Activated T-helper 17 cell treated with anti-CD3 and anti-CD28 coated beads, Interleukin-2, amount 50 U/mL, for 72 hours (primary cell): ENCODE measurements at regions not wholly inside any gene's neighbourhood (a gene's known extent, or its start where the extent isn't known, plus 50 kb on each side); places are given as distances from the start of the nearest gene placed in this dataset.
"Not testable (repeated sequence)": the region's sequence is repeated elsewhere in the genome, so short reads cannot be mapped to it uniquely, and the experiment has no call there.

Experiments used
- ATAC-seq: fragments of 150-1000 bp; cut with Tn5 transposase; replicated peaks from 2 replicates; pipeline ENCODE4 v1.10.0; 2021; ENCODE audit warnings: mild to moderate bottlenecking, moderate library complexity
- H3K27ac Mint-ChIP-seq: one replicate; pipeline ENCODE4 v1.8.0; 2022; ENCODE audit warnings: mixed read lengths
- H3K27me3 Mint-ChIP-seq: one replicate; pipeline ENCODE4 v1.8.0; 2022; ENCODE audit warnings: mixed read lengths
- H3K36me3 Mint-ChIP-seq: one replicate; pipeline ENCODE4 v1.8.0; 2022; ENCODE audit warnings: low read depth, mild to moderate bottlenecking, mixed read lengths
- H3K4me1 Mint-ChIP-seq: one replicate; pipeline ENCODE4 v1.8.0; 2022; ENCODE audit warnings: mixed read lengths
- H3K4me3 Mint-ChIP-seq: one replicate; pipeline ENCODE4 v1.8.0; 2022; ENCODE audit warnings: mild to moderate bottlenecking, mixed read lengths
- H3K9me3 Mint-ChIP-seq: one replicate; pipeline ENCODE4 v1.8.0; 2022; ENCODE audit warnings: mixed read lengths

DNA sequence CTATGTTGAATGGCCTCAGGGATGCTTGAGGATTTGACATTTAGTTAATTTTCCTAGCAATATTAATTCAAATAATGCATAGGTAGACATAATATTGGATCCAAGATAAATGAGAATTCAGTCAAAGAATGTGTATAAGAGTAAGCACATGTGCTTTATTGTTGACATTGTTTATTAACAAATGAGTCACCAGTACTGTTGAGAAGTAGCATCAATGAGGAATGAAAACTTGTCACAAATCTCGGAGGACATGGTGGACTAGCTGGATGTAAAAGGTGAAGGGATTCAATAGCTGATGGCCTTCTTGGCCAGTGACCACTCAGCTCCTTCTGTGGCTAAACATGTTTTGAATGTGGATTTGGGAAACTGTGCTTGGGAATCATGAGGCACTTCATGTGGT is 1137.0 kb downstream of the HACE1 start:
- Mint-ChIP-seq H3K27ac (no peak overlapping the region), H3K9me3 (no peaks in the 10 kb centered on the region), H3K4me3 (no peak overlapping the region), H3K4me1 (no peaks in the 10 kb centered on the region), H3K27me3 (no peaks in the 10 kb centered on the region), H3K36me3 (no peaks in the 10 kb centered on the region)
- no peak for ATAC-seq

- no peaks in the 10 kb centered on the region for H3K36me3 Mint-ChIP-seq
- no peaks in the 10 kb centered on the region for H3K4me1 Mint-ChIP-seq
- no peaks in the 10 kb centered on the region for H3K9me3 Mint-ChIP-seq
- H3K4me3 Mint-ChIP-seq: no peak overlapping the region
- no peaks in the 10 kb centered on the region for H3K27me3 Mint-ChIP-seq
- H3K27ac Mint-ChIP-seq: no peak overlapping the region
- ATAC-seq: no peak
These were observed 1137.8 kb downstream of the HACE1 start for GRCh38 chr6:103721923-103722322.

- Mint-ChIP-seq H3K4me3 (no peak overlapping the region), H3K36me3 (no peaks in the 10 kb centered on the region), H3K9me3 (no peaks in the 10 kb centered on the region), H3K27me3 (no peaks in the 10 kb centered on the region), H3K4me1 (no peaks in the 10 kb centered on the region), H3K27ac (no peak overlapping the region)
- ATAC-seq: no peak
These were observed 1139.3 kb downstream of the HACE1 start for GRCh38 chr6:103720393-103720792.

- no peak overlapping the region for H3K27ac Mint-ChIP-seq
- no peaks in the 10 kb centered on the region for H3K4me1 Mint-ChIP-seq
- H3K9me3 Mint-ChIP-seq: no peaks in the 10 kb centered on the region
- no peaks in the 10 kb centered on the region for H3K27me3 Mint-ChIP-seq
- ATAC-seq: no peak
- H3K4me3 Mint-ChIP-seq: no peak overlapping the region
- H3K36me3 Mint-ChIP-seq: no peaks in the 10 kb centered on the region
These were observed 1140.2 kb downstream of the HACE1 start for GRCh38 chr6:103719545-103719944.

DNA sequence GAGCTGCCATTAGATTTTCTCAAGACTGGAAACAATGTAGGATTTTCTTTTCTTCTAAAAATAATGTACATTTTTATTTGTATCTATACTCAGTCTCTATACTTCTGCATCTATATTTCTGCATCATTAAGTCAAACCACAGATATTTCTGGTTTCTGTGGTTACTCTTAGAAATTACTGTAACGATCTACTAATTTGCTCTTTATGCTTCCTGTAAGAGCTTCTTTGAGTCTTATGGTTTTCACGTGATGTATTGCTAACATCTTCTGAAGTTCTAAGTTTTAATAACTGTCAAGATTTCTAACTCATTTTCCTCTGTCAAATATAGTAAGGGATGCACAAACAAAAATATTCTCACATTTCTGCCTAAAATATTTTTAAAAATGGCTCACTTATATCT is 1144.5 kb downstream of the HACE1 start:
- no peak for ATAC-seq
- no peaks in the 10 kb centered on the region for H3K36me3 Mint-ChIP-seq
- H3K4me1 Mint-ChIP-seq: no peaks in the 10 kb centered on the region
- H3K27ac Mint-ChIP-seq: no peak overlapping the region
- no peaks in the 10 kb centered on the region for H3K9me3 Mint-ChIP-seq
- no peaks in the 10 kb centered on the region for H3K27me3 Mint-ChIP-seq
- no peak overlapping the region for H3K4me3 Mint-ChIP-seq

DNA sequence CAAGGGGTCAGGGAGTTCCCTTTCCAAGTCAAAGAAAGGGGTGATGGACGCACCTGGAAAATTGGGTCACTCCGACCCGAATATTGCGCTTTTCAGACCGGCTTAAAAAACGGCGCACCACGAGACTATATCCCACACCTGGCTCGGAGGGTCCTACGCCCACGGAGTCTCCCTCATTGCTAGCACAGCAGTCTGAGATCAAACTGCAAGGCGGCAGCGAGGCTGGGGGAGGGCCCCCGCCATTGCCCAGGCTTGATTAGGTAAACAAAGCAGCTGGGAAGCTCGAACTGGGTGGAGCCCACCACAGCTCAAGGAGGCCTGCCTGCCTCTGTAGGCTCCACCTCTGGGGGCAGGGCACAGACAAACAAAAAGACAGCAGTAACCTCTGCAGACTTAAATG is 1150.5 kb downstream of the HACE1 start:
- not testable (repeated sequence) for H3K27ac Mint-ChIP-seq, H3K36me3 Mint-ChIP-seq, H3K4me3 Mint-ChIP-seq, H3K9me3 Mint-ChIP-seq, ATAC-seq, H3K4me1 Mint-ChIP-seq, H3K27me3 Mint-ChIP-seq

GRCh38 chr6:103707596-103708325 is 1152.0 kb downstream of the HACE1 start:
- Mint-ChIP-seq H3K4me3 (no peak overlapping the region), H3K9me3 (peaks cover 3% of the 10 kb centered on the region), H3K4me1 (no peaks in the 10 kb centered on the region), H3K27ac (no peak overlapping the region), H3K36me3 (no peaks in the 10 kb centered on the region), H3K27me3 (peaks cover 3% of the 10 kb centered on the region)
- ATAC-seq: no peak

- Mint-ChIP-seq H3K9me3 (no peaks in the 10 kb centered on the region), H3K4me3 (no peak overlapping the region), H3K27ac (no peak overlapping the region), H3K27me3 (no peaks in the 10 kb centered on the region), H3K4me1 (no peaks in the 10 kb centered on the region), H3K36me3 (no peaks in the 10 kb centered on the region)
- no peak for ATAC-seq
These were observed 1160.0 kb downstream of the HACE1 start for GRCh38 chr6:103699769-103700168.

DNA sequence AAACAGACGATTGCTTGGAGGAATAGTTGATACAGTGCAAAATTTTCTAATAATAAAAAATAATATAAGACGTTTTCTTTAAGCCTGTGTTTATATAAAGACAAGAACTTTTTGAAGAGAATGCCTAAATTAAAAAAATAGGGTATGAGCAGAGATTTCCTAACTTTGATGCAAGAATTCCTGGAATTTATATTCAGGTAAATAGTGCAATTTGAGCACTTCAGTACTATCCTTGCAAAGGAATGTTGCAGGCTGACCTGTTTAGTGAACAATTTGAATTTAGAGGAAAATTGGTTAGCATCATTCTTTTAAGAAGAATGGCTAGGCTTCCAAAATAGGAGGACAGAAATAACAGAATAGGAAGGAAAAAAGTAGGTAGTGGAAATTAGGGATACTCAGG is 1172.3 kb downstream of the HACE1 start:
- Mint-ChIP-seq H3K4me1 (no peaks in the 10 kb centered on the region), H3K27me3 (no peaks in the 10 kb centered on the region), H3K4me3 (no peak overlapping the region), H3K27ac (no peak overlapping the region), H3K9me3 (no peaks in the 10 kb centered on the region), H3K36me3 (no peaks in the 10 kb centered on the region)
- ATAC-seq: no peak

GRCh38 chr6:103680116-103680515 is 1179.6 kb downstream of the HACE1 start:
- no peak for ATAC-seq
- Mint-ChIP-seq H3K4me1 (peaks cover 6% of the 10 kb centered on the region), H3K27ac (no peak overlapping the region), H3K9me3 (no peaks in the 10 kb centered on the region), H3K36me3 (no peaks in the 10 kb centered on the region), H3K27me3 (no peaks in the 10 kb centered on the region), H3K4me3 (no peak overlapping the region)

DNA sequence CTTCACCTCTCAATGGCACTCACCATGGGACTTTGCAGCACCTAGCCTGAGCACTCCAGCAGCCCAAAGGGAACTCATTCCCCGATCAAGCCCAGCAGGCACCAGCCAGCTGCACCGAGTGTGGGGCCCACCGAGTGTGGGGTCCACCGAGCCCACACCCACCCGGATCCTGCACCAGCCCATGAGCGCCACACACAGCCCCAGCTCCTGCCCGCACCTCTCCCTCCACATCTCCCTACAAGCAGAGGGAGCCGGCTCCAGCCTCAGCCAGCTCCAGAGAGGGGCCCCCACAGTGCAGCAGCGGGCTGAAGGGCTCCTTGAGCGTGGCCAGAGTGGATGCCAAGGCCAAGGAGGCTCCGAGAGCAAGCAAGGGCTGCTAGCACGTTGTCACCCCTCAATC is 1182.4 kb downstream of the HACE1 start:
- Mint-ChIP-seq H3K27me3 (no peaks in the 10 kb centered on the region), H3K4me1 (peaks cover 6% of the 10 kb centered on the region), H3K9me3 (no peaks in the 10 kb centered on the region), H3K27ac (no peak overlapping the region), H3K4me3 (no peak overlapping the region), H3K36me3 (no peaks in the 10 kb centered on the region)
- no peak for ATAC-seq

GRCh38 chr6:103675807-103676406 is 1183.8 kb downstream of the HACE1 start:
- ATAC-seq: no peak
- H3K4me3 Mint-ChIP-seq: peak overlapping the region; percentile 28
- peaks cover 6% of the 10 kb centered on the region for H3K4me1 Mint-ChIP-seq
- no peaks in the 10 kb centered on the region for H3K36me3 Mint-ChIP-seq
- no peaks in the 10 kb centered on the region for H3K9me3 Mint-ChIP-seq
- H3K27me3 Mint-ChIP-seq: no peaks in the 10 kb centered on the region
- H3K27ac Mint-ChIP-seq: no peak overlapping the region

DNA sequence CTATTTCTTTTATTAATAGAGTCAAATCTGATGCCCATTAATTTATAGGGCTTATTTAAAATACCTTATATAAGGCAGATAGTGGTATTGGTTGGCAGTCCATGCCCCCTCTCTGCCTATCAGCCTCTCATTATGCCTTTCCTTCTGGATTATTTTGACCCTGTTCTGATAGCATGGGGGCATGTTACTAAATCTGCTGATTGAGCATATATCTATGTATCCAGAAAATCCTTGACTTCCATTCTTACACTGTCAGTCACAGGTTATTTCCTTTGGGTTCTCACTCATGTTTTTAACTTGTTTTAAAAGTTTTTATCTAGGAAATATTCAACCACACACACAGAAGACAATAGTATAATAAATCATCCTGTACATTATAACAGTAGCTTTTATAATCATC is 1184.9 kb downstream of the HACE1 start:
- no peak for ATAC-seq
- H3K27me3 Mint-ChIP-seq: no peaks in the 10 kb centered on the region
- H3K27ac Mint-ChIP-seq: no peak overlapping the region
- H3K4me3 Mint-ChIP-seq: no peak overlapping the region
- no peaks in the 10 kb centered on the region for H3K9me3 Mint-ChIP-seq
- H3K36me3 Mint-ChIP-seq: no peaks in the 10 kb centered on the region
- H3K4me1 Mint-ChIP-seq: peaks cover 6% of the 10 kb centered on the region

- H3K36me3 Mint-ChIP-seq: no peaks in the 10 kb centered on the region
- no peak overlapping the region for H3K4me3 Mint-ChIP-seq
- H3K27me3 Mint-ChIP-seq: no peaks in the 10 kb centered on the region
- peaks cover 6% of the 10 kb centered on the region for H3K4me1 Mint-ChIP-seq
- no peak overlapping the region for H3K27ac Mint-ChIP-seq
- ATAC-seq: no peak
- no peaks in the 10 kb centered on the region for H3K9me3 Mint-ChIP-seq
These were observed 1187.5 kb downstream of the HACE1 start for GRCh38 chr6:103672169-103672568.

DNA sequence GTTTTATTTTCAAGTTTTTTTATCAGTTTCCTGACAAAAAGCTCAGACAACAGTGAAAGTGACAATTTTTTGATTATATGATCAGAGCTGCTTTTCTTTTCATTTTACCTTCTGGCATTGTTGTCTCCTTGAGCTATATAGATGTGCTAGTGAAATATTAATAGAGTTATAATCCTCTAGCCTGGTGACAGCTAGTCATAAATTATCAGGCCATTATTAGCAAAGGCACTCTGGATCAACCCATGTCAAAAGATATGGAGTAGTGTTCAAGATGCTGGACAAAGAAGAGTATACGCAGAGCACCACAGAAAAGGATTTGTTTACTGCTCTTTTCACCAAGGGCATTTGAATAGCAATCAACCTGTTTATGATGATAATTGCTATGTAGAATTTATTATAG is 1230.1 kb downstream of the HACE1 start:
- H3K27ac Mint-ChIP-seq: no peak overlapping the region
- ATAC-seq: no peak
- no peaks in the 10 kb centered on the region for H3K4me1 Mint-ChIP-seq
- H3K9me3 Mint-ChIP-seq: no peaks in the 10 kb centered on the region
- H3K27me3 Mint-ChIP-seq: no peaks in the 10 kb centered on the region
- no peak overlapping the region for H3K4me3 Mint-ChIP-seq
- H3K36me3 Mint-ChIP-seq: no peaks in the 10 kb centered on the region
